NCI-H2171 treated with DMSO at 0.1 percent for 48 hours (cell line): ENCODE measurements at regions not wholly inside any gene's neighbourhood (a gene's known extent, or its start where the extent isn't known, plus 50 kb on each side); places are given as distances from the start of the nearest gene placed in this dataset.
"Not testable (repeated sequence)": the region's sequence is repeated elsewhere in the genome, so short reads cannot be mapped to it uniquely, and the experiment has no call there.

Source experiments
- DNase-seq: peaks from one replicate; lab custom pipeline; 2025; lab: John Stamatoyannopoulos, UW

GRCh38 chr9:108040783-108041182, 551.2 kb upstream of the KLF4 start:
- DNase-seq, result no peak

DNA sequence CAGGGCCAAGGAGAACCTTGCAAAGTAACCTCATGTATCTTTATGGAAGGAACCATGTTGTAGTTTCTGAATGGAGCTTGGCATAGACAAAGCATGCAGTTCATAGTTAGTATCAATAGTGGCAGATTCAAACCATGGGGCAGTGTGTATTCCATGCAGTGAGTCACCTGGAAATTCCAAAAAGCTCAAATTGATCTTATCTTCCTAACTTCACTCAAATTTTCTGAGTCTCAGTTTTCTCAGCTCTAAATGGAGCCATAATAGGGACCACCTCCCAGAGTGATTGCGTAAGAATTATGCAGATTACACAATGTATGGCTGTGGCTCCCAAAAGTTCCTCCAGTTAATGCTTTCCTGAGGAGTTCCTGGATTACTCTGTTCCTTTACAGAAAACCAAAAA, 549.9 kb upstream of the KLF4 start:
- no peak for DNase-seq

DNA sequence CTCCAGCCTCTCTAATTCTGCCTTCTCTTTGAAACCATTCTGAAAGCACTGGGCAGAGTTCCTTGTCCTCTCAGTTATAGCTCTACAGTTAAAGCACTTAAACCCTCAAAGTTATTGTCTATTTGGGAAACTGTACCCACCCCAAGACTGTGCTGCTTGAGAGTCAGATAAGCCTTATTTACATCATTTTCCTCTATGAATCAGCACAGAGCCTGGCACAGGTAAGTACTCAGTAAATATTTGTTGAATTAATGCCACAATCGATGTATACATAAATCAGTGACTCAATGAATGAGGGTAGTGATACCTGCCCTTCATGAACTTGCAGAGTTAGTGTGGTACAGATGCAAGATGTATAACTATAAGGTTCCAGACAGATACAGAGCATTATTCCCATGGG, 549.4 kb upstream of the KLF4 start:
- no peak for DNase-seq

DNA sequence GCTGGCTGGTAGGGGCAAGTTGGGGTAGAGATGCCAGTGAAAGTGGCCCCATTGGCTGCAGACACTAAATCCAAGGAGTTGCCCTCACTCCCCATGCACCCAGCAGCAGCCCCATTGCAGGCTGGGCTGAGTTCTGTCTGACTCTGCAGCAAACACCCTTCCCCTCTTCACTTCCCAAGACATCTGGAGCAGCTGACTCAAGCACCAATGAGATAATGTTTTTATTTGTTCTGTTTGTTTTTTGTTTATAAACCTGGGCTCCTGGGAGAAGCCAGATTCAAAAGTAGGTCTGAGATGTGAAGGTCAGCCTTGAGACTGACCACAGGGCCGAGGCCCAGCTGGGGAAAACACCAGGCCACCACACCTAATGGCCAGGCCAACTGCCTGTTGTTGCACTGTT, 545.9 kb upstream of the KLF4 start:
- DNase-seq, result no peak

DNA sequence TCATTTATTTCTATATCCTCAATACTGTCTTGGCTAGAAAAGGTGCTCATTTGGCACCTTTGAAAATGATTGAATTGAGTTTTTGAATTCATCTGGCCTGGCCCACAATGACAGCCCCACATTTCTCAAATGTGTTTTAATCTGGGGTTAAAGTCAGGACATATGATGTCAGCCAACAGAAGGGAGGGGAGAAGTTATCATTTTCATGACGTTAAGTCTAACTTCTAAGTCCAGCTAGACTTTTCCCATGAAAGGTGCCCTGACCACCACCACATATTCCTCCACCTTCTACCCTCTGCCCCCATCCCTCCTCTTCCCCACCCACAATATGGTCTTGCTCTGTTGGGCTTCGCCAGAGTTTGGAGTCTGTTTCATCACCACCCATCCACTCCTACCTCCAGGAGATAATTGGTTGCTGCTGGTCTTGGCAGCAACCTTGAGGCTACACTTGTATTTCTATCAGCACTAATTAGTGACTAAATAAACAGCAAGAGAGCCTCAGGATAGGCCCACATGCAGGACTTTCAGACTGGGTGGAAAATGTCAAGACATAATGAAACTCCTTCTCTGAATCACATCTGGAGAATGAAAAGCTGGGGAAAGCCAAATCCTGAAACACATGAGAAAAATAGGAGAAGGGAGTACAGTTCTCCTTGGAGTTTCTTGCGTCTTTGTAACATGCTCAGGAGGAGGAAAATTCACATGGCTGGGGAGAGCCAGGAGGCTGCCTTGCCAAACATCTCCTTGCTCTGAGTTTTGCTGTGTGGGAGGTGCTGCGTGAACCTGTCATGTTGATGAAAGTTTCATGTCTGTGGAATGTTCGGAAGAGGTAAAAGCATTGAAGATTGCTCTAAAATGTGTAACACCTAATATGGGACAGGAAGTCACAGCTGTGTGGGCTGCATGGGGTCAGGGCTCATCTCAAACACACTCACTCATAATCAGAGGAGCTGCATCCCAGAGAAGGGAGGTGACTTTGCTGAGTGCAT, 544.7 kb upstream of the KLF4 start:
- no peak for DNase-seq

GRCh38 chr9:108032079-108032478, 542.5 kb upstream of the KLF4 start:
- not testable (repeated sequence) for DNase-seq

- DNase-seq, result not testable (repeated sequence)
Measured at GRCh38 chr9:108031221-108031620, 541.7 kb upstream of the KLF4 start.

GRCh38 chr9:108026718-108027117, 537.1 kb upstream of the KLF4 start:
- not testable (repeated sequence) for DNase-seq

DNA sequence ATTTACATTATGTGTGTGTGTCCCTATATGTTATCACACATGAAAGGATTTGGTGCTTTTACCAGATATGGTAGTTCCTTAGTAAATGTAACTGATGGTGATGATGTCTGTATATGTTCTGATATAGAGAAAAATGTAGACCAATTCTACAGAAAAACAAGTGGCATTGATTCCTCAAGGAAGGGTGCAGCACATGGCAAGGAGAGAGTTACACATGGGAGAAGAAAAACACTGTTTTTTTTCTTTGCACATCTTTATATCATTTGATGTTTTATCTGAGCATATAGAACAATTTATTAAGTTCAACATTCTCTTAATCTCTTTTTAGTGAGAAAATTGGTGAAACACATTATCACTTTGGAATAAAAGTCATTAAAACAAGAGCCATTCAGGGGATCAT, 535.0 kb upstream of the KLF4 start:
- DNase-seq, result no peak

- DNase-seq, result no peak
Measured at GRCh38 chr9:108022246-108022935, 532.8 kb upstream of the KLF4 start.

- DNase-seq, result no peak
Measured at GRCh38 chr9:108021096-108021710, 531.6 kb upstream of the KLF4 start.

- no peak for DNase-seq
Measured at GRCh38 chr9:108019821-108020220, 530.3 kb upstream of the KLF4 start.

GRCh38 chr9:108017671-108018070, 528.1 kb upstream of the KLF4 start:
- no peak for DNase-seq

DNA sequence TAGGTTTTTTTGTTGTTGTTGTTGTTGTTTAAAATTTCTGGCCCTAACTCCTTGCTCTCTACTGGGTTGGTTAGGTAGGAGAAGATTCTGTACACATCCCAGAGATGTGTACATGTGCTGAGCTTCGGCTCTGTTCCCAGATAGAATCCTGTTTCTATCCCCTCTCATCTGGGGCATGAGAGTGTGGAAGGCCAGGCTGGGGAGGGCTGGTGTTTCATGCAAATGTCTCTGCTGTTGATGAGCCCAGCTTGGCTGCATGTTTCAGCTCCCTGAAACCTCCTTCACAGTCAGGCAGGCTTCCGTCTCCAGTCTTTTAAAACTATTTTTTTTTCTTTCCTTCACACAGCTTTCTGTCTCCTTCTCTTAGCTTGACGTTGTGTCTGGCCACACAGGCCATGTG, 526.9 kb upstream of the KLF4 start:
- no peak for DNase-seq

DNA sequence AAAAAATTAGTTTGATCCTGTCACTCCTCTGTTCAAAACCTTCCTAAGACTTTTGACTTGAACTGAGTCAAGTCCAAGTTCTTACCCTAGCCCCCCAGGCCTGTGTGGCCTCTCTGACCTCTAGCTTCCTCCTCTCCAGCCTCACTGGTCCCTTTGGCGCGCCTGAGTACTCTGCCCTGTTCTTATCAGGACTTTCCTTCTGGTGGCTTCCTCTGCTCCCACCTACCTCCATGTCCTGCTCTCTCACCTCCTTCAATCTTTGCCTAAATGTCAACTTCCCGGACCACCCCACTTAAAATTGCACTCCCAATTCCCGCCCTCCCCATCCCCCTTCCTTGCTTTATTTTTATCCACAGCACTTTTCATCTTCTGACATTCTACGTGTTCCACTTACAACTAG, 526.1 kb upstream of the KLF4 start:
- no peak for DNase-seq

- DNase-seq, result no peak
Measured at GRCh38 chr9:108014353-108014752, 524.8 kb upstream of the KLF4 start.

DNA sequence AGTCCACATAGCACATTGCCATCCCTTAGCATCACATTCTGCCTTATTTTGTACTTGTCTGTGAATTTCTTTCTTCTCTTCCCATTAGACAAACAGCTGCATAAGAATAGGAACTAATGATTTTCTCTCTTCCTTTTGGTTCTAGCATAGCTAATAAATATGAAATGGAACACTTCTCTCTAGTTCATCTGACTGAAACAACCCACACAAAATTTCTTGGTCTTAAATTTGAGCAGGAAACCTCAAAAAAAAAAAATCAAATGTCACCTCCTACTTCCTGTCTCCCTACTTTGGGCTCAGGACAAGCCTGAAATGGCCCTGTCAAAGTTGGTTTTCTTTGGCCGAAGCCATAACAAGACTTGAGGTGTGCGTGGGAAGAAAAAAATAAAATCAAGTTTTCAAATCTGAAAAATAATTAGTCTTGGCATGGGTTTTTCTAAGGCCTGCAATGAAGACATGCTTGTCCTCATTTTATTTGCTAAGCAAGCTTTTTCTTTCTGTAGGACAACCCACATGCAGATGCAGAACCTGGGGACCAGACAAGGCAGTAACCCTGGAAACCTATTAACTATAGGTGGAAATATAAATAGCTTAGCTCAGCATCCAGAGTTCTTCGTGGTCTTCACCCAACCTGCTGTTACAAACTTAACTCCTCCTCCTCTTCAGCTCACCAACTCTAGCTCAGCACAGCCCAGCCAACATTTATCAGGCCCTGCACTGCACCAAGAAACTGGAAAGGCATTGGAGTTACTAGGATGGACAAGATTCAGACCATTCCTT, 523.5 kb upstream of the KLF4 start:
- no peak for DNase-seq

- DNase-seq, result no peak
Measured at GRCh38 chr9:108012405-108012804, 522.8 kb upstream of the KLF4 start.

GRCh38 chr9:108003526-108003925, 514.0 kb upstream of the KLF4 start:
- DNase-seq, result no peak

DNA sequence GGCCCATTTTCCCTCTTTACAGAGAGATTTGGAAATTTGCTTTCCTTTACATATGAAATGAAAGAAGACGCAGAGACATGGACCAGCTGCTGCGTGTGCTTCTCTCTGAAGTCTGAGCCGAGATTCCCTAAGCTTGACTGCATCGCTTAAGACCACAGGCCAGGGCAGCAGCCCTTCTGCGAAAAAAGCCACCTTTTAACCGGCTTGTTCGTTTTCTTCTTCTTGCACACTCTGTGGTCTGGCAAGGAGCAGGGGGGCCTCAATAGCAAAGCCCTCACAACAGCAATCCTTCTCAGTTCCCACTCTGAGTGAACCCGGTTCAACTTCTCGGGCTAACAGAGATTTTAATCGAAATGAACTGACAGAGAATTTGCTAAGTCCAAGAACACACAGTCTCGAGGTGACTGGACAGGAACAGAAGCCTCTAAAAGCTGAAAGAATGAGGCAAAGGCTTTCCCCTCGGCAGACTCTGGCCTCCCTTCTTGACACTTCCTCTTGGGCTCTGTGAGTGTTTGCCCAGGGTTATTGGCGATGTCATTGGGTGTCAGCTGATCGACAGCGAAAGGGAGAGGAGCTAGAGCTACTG, 512.9 kb upstream of the KLF4 start:
- DNase-seq, result no peak

DNA sequence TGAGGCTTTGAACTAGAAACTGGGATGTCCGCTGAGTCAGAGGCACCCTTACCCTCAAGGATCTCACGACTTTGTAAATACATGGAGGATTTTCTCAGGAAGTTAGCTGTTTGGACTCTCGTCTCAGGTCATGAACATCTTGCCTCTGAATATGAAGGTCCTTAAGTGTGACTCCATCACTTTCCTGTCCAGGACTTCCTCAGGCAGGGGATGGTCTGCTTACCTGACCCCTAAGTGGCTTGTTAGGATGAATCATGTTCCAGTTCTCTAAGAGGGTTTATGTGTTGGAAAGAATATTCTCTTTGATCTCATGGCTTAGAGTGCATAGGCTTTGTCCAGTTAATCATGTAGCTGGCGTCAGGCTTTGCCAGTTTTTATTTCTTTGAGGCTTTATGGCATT, 511.7 kb upstream of the KLF4 start:
- DNase-seq, result no peak

GRCh38 chr9:107999890-108000289, 510.3 kb upstream of the KLF4 start:
- DNase-seq, result no peak
